Tibial nerve (tissue), 4 donors: ENCODE measurements at regions not wholly inside any gene's neighbourhood (a gene's known extent, or its start where the extent isn't known, plus 50 kb on each side); places are given as distances from the start of the nearest gene placed in this dataset.

Experiments used
- DNase-seq, 2 donors: peaks; one replicate each; pipeline ENCODE4 v3.0.0-alpha.2; 2019; ENCODE audit warnings: low spot score in 2 of 2
- H3K27ac ChIP-seq, 4 donors: fragments of 200-600 bp; sonication (generic) in 3 of 4; one replicate each; pipeline ENCODE4 v1.5.1; 2017 to 2019; ENCODE audit warnings: mild to moderate bottlenecking in 1 of 4
- H3K27me3 ChIP-seq, 2 donors: fragments of 200-600 bp; sonication (generic) in 1 of 2; one replicate each; pipeline versions ENCODE4 v1.5.1 to v1.6.0; 2017 to 2019
- H3K36me3 ChIP-seq, 3 donors: fragments of 200-600 bp; sonication (generic); one replicate each; pipeline ENCODE4 v1.5.1; 2018 to 2019
- H3K4me1 ChIP-seq, 4 donors: fragments of 200-600 bp; sonication (generic) in 3 of 4; one replicate each; pipeline ENCODE4 v1.5.1; 2017 to 2019
- H3K4me3 ChIP-seq, 4 donors: fragments of 200-600 bp; sonication (generic) in 3 of 4; one replicate each; pipeline ENCODE4 v1.5.1; 2017 to 2019; ENCODE audit warnings: mild to moderate bottlenecking in 1 of 4, moderate library complexity in 1 of 4
- H3K9me3 ChIP-seq, 4 donors: fragments of 200-600 bp; sonication (generic) in 3 of 4; one replicate each; pipeline ENCODE4 v1.5.1; 2017 to 2019
- EP300 ChIP-seq, 2 donors: sonication (generic); formaldehyde crosslinking; IDR thresholded peaks; one replicate each; pipeline ENCODE4 v1.6.1; 2017; ENCODE audit warnings: antibody characterized with exemption in 2 of 2, mild to moderate bottlenecking in 1 of 2
- POLR2A ChIP-seq, 2 donors: fragments of 450-650 bp; IDR thresholded peaks; one replicate each; pipeline ENCODE4 v1.6.1; 2017; ENCODE audit warnings: antibody characterized with exemption in 2 of 2, mild to moderate bottlenecking in 2 of 2, moderate library complexity in 2 of 2
- WGBS, 2 donors: methylation state at CpG; one replicate each; pipeline ENCODE4 v1.1.5; 2018; 5-methylcytosine and 5-hydroxymethylcytosine counted together
- TF ChIP-seq, protein P1 (sequence below), 5 experiments: fragments of 200-600 bp in 3 of 5; fragments of 450-650 bp in 2 of 5; sonication (generic) in 3 of 5; IDR thresholded peaks; one replicate each; pipeline ENCODE4 v1.5.1; 2016 to 2019; ENCODE audit warnings: antibody characterized with exemption in 5 of 5, mild to moderate bottlenecking in 3 of 5, moderate library complexity in 2 of 5

DNA sequence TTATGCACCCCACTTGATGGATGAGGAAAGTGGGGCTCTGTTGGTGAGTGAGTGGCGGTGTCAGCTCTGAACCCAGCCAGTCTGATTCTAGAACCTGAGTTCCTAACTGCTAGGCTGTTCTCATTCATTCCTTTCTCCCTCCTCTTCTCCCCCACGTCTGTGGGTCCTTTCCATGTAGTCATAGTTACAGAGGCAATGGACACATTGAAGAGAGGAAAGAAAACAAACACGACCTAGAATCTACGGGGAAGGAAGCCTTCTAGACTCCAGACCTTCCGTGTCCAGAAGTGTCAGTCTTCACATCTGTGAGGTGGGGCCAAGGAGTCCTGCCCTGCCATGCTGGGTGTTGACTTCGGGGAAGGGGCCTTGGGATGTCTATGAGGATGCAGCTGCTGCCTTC lies 115.8 kb upstream of the WNT4 start:
- no peaks in the 10 kb centered on the region for H3K36me3 ChIP-seq
- peaks cover 0 to 3% (median 0%) of the 10 kb centered on the region in 4 donors for H3K4me1 ChIP-seq
- WGBS, 2 donors: 60 to 65% methylated on average over 6 of the region's 6 CpGs
- no peaks in the 10 kb centered on the region for H3K9me3 ChIP-seq
- TF ChIP-seq POLR2A (IDR thresholded peaks at IDR 0.05): no peak
- TF ChIP-seq, protein P1, sequence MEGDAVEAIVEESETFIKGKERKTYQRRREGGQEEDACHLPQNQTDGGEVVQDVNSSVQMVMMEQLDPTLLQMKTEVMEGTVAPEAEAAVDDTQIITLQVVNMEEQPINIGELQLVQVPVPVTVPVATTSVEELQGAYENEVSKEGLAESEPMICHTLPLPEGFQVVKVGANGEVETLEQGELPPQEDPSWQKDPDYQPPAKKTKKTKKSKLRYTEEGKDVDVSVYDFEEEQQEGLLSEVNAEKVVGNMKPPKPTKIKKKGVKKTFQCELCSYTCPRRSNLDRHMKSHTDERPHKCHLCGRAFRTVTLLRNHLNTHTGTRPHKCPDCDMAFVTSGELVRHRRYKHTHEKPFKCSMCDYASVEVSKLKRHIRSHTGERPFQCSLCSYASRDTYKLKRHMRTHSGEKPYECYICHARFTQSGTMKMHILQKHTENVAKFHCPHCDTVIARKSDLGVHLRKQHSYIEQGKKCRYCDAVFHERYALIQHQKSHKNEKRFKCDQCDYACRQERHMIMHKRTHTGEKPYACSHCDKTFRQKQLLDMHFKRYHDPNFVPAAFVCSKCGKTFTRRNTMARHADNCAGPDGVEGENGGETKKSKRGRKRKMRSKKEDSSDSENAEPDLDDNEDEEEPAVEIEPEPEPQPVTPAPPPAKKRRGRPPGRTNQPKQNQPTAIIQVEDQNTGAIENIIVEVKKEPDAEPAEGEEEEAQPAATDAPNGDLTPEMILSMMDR (IDR thresholded peaks at IDR 0.05): no peak
- TF ChIP-seq EP300 (IDR thresholded peaks at IDR 0.05): no peak
- H3K4me3 ChIP-seq: no peak overlapping the region
- DNase-seq: no peak
- no peak overlapping the region for H3K27ac ChIP-seq
- peaks cover 0 to 52% of the 10 kb centered on the region in 2 donors for H3K27me3 ChIP-seq

DNA sequence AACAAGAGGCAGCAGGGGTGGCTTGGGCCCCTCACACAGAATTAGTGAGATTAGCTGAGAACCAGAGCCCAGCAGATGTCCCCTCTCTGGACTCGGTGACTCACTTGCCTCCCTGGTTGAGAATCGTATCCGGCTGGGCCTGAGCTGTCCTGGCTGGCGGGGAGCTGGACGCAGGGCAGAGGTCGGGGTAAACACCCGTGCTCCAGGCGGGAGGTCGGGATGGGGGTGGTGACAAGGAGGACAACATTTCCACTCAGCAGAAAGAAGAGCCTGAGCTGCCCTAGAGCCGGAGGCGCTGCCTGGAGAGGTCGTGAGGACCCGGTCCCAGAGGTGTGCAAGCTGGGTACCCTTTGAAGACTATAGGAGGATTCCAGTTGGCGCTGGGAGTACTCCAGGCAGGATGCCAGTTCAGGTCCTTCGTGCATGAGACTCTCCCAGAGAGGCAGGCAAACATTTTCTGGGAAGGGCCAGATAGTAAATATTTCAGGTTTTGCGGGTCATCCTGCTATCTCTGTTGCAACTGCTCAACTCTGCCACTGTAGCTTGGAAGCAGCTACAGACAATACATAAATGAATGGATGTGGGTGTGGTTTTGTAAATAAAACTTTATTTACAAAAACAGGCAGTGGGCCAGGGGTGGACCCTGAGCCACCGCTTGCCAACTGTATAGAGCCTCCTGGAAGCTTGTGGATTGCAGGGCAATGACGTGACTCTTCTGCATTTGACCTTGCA lies 116.8 kb upstream of the WNT4 start:
- DNase-seq: no peak
- H3K9me3 ChIP-seq: no peaks in the 10 kb centered on the region
- TF ChIP-seq EP300 (IDR thresholded peaks at IDR 0.05) (no peak), POLR2A (IDR thresholded peaks at IDR 0.05) (no peak)
- TF ChIP-seq, protein P1 (IDR thresholded peaks at IDR 0.05): no peak
- H3K36me3 ChIP-seq: no peaks in the 10 kb centered on the region
- H3K4me1 ChIP-seq: no peaks in the 10 kb centered on the region
- WGBS, 2 donors: 44 to 46% methylated on average over 18 of the region's 18 CpGs
- no peak overlapping the region for H3K4me3 ChIP-seq
- peaks cover 0 to 50% of the 10 kb centered on the region in 2 donors for H3K27me3 ChIP-seq
- H3K27ac ChIP-seq: no peak overlapping the region

DNA sequence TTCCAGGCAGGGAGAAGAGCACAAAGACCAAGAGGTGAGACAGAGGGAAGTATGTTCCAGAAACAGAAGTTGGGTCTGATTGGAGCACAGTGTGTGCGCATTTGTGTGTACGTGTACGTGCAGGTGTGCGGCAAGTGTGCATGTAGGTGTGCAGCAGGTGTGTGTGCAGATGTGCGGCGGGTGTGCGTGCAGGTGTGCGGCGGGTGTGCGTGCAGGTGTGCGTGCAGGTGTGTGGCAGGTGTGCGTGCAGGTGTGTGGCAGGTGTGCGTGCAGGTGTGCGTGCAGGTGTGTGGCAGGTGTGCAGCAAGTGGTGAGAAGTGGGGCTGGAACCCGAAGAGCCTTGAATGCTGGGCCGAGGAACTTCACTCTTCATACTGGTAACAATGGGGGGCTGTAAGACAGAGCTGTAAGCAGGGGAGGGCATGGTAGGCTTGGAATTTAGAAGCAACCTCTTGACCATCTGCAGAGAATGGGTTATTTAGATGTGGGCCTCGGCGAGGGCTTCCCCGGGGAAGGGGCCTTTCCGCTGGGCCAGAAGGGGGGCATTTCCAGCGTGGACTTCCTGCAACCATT lies 118.0 kb upstream of the WNT4 start:
- no peak overlapping the region for H3K4me3 ChIP-seq
- no peaks in the 10 kb centered on the region for H3K4me1 ChIP-seq
- H3K27ac ChIP-seq: no peak overlapping the region
- H3K9me3 ChIP-seq: no peaks in the 10 kb centered on the region
- TF ChIP-seq POLR2A (IDR thresholded peaks at IDR 0.05): no peak
- TF ChIP-seq EP300 (IDR thresholded peaks at IDR 0.05): no peak
- TF ChIP-seq, protein P1 (IDR thresholded peaks at IDR 0.05): no peak
- H3K27me3 ChIP-seq: peaks cover 0 to 38% of the 10 kb centered on the region in 2 donors
- DNase-seq: no peak
- WGBS, 2 donors: 78 to 81% methylated on average over 21 of the region's 21 CpGs
- no peaks in the 10 kb centered on the region for H3K36me3 ChIP-seq

DNA sequence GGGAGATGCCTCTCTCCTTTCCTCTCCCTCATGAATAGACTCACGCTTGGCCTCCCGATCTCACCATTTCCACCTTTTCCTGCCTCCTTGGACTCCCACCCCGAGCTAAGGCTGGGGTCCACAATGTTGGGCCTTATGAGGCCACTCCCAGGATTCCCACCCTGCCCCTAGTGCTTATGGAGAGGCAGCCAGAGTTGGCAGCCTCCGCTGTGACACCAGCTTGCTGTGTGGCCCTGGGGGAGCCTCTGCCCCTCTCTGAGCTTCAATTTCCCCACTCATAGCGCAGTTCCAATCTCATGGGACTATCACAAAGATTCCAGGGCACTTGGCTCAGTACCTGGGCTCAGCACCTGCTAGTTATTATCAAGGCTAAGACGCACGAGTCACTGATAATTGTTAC lies 118.7 kb upstream of the WNT4 start:
- H3K4me1 ChIP-seq: no peaks in the 10 kb centered on the region
- H3K4me3 ChIP-seq: no peak overlapping the region
- no peak overlapping the region for H3K27ac ChIP-seq
- H3K27me3 ChIP-seq: peaks cover 0 to 40% of the 10 kb centered on the region in 2 donors
- WGBS, 2 donors: 77 to 80% methylated on average over 7 of the region's 7 CpGs
- no peak for TF ChIP-seq EP300 (IDR thresholded peaks at IDR 0.05)
- TF ChIP-seq, protein P1 (IDR thresholded peaks at IDR 0.05): no peak
- TF ChIP-seq POLR2A (IDR thresholded peaks at IDR 0.05): no peak
- no peaks in the 10 kb centered on the region for H3K9me3 ChIP-seq
- H3K36me3 ChIP-seq: no peaks in the 10 kb centered on the region
- DNase-seq: no peak

DNA sequence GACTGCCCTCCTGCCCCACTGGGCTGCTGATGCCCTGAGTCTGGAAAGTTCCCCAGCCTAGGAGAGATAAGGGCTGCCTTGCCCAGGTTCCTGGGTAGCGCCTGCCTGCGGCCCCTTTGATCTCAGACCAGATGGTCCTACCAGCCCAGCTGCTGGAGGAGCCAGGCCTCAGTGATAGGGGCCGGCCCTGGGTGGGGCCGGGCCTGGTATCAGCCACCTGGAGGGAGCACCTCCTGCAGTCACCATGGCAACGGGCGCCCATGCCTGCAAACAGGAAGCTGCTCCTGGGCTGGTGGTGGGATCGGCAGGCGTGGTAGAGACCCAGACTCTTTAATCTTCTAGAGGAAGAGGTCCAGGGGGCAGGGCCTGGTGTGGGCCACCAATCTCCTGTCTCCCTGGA lies 119.7 kb upstream of the WNT4 start:
- H3K4me1 ChIP-seq: no peaks in the 10 kb centered on the region
- H3K27ac ChIP-seq: no peak overlapping the region
- no peak for DNase-seq
- 46 to 56% methylated on average over 6 to 7 of the region's 8 CpGs for WGBS, 2 donors
- H3K36me3 ChIP-seq: no peaks in the 10 kb centered on the region
- TF ChIP-seq EP300 (IDR thresholded peaks at IDR 0.05): no peak
- TF ChIP-seq, protein P1 (IDR thresholded peaks at IDR 0.05): no peak
- no peak for TF ChIP-seq POLR2A (IDR thresholded peaks at IDR 0.05)
- H3K4me3 ChIP-seq: no peak overlapping the region
- peaks cover 0 to 37% of the 10 kb centered on the region in 2 donors for H3K27me3 ChIP-seq
- H3K9me3 ChIP-seq: no peaks in the 10 kb centered on the region
